LHCN-M2 (cell line): ENCODE measurements at regions not wholly inside any gene's neighbourhood (a gene's known extent, or its start where the extent isn't known, plus 50 kb on each side); places are given as distances from the start of the nearest gene placed in this dataset.
"Not testable (repeated sequence)": the region's sequence is repeated elsewhere in the genome, so short reads cannot be mapped to it uniquely, and the experiment has no call there.

Experiments used
- DNase-seq: peaks from one replicate; pipeline ENCODE4 v3.0.0-alpha.2; 2012; ENCODE audit warnings: low read depth

GRCh38 chr9:107856633-107857032, 367.1 kb upstream of the KLF4 start:
- DNase-seq: no peak

- DNase-seq: no peak
These were observed 365.6 kb upstream of the KLF4 start for GRCh38 chr9:107855164-107855563.

GRCh38 chr9:107853461-107853860, 363.9 kb upstream of the KLF4 start:
- no peak for DNase-seq

- no peak for DNase-seq
These were observed 363.3 kb upstream of the KLF4 start for GRCh38 chr9:107852891-107853290.

- DNase-seq: no peak
These were observed 361.1 kb upstream of the KLF4 start for GRCh38 chr9:107850653-107851052.

GRCh38 chr9:107847978-107848964, 358.7 kb upstream of the KLF4 start:
- DNase-seq: peak; percentile 42

- no peak for DNase-seq
These were observed 353.0 kb upstream of the KLF4 start for GRCh38 chr9:107842530-107842929.

GRCh38 chr9:107841076-107841475, 351.5 kb upstream of the KLF4 start:
- no peak for DNase-seq

- no peak for DNase-seq
These were observed 349.8 kb upstream of the KLF4 start for GRCh38 chr9:107839371-107839770.

GRCh38 chr9:107838766-107839165, 349.2 kb upstream of the KLF4 start:
- DNase-seq: no peak

GRCh38 chr9:107836300-107836699, 346.7 kb upstream of the KLF4 start:
- no peak for DNase-seq

GRCh38 chr9:107833295-107833694, 343.7 kb upstream of the KLF4 start:
- no peak for DNase-seq

- no peak for DNase-seq
These were observed 343.3 kb upstream of the KLF4 start for GRCh38 chr9:107832871-107833270.

- no peak for DNase-seq
These were observed 340.9 kb upstream of the KLF4 start for GRCh38 chr9:107830479-107830878.

GRCh38 chr9:107827884-107828283, 338.3 kb upstream of the KLF4 start:
- no peak for DNase-seq

GRCh38 chr9:107827304-107827703, 337.7 kb upstream of the KLF4 start:
- DNase-seq: no peak

- not testable (repeated sequence) for DNase-seq
These were observed 337.1 kb upstream of the KLF4 start for GRCh38 chr9:107826688-107826983.

GRCh38 chr9:107824556-107824955, 335.0 kb upstream of the KLF4 start:
- DNase-seq: no peak

GRCh38 chr9:107819772-107820565, 330.4 kb upstream of the KLF4 start:
- no peak for DNase-seq

GRCh38 chr9:107818503-107818829, 328.9 kb upstream of the KLF4 start:
- DNase-seq: not testable (repeated sequence)

GRCh38 chr9:107817595-107818502, 328.3 kb upstream of the KLF4 start:
- not testable (repeated sequence) for DNase-seq

- DNase-seq: no peak
These were observed 327.0 kb upstream of the KLF4 start for GRCh38 chr9:107816561-107817021.
